Sigmoid colon (tissue), 4 donors: ENCODE measurements at regions not wholly inside any gene's neighbourhood (a gene's known extent, or its start where the extent isn't known, plus 50 kb on each side); places are given as distances from the start of the nearest gene placed in this dataset.

Experiments
- CTCF ChIP-seq, 4 experiments: fragments of 450-650 bp in 3 of 4; fragments of 200-600 bp in 1 of 4; IDR thresholded peaks; one replicate each; pipeline ENCODE4 v1.5.1; 2016 to 2019; ENCODE audit warnings: antibody characterized with exemption in 4 of 4, mild to moderate bottlenecking in 3 of 4, moderate library complexity in 2 of 4
- POLR2A ChIP-seq, 2 donors: fragments of 450-650 bp; IDR thresholded peaks; one replicate each; pipeline ENCODE4 v1.6.1; 2016; ENCODE audit warnings: antibody characterized with exemption in 2 of 2, mild to moderate bottlenecking in 2 of 2, moderate library complexity in 2 of 2
- POLR2AphosphoS5 ChIP-seq, 4 donors: sonication (generic); formaldehyde crosslinking; IDR thresholded peaks; one replicate each; pipeline ENCODE4 v1.6.1; 2017; ENCODE audit warnings: antibody characterized with exemption in 4 of 4

GRCh38 chr21:26659182-26659581 lies 86.1 kb upstream of the CYYR1 start:
- TF ChIP-seq POLR2A (IDR thresholded peaks at IDR 0.05): no peak
- no peak for TF ChIP-seq CTCF (IDR thresholded peaks at IDR 0.05)
- TF ChIP-seq POLR2AphosphoS5 (IDR thresholded peaks at IDR 0.05): no peak
